Mammary epithelial cell (primary cell): ENCODE measurements at regions not wholly inside any gene's neighbourhood (a gene's known extent, or its start where the extent isn't known, plus 50 kb on each side); places are given as distances from the start of the nearest gene placed in this dataset.

Experiments used
- EZH2 ChIP-seq: IDR thresholded peaks from 2 replicates; pipeline ENCODE4 v1.6.1; 2012; ENCODE audit warnings: low read length, inconsistent platforms, borderline replicate concordance
- TF ChIP-seq, protein P1 (sequence below), 2 donors: IDR thresholded peaks in 1 of 2; conservative IDR thresholded peaks in 1 of 2; 2 replicates each; pipeline ENCODE4 v1.5.1; 2011 to 2012; ENCODE audit warnings: inconsistent platforms in 2 of 2, low read length in 2 of 2, mild to moderate bottlenecking in 2 of 2, control low read depth in 1 of 2, low read depth in 1 of 2; ENCODE audit not compliant: insufficient read depth in 1 of 2; ENCODE audit errors: extremely low read depth in 1 of 2

DNA sequence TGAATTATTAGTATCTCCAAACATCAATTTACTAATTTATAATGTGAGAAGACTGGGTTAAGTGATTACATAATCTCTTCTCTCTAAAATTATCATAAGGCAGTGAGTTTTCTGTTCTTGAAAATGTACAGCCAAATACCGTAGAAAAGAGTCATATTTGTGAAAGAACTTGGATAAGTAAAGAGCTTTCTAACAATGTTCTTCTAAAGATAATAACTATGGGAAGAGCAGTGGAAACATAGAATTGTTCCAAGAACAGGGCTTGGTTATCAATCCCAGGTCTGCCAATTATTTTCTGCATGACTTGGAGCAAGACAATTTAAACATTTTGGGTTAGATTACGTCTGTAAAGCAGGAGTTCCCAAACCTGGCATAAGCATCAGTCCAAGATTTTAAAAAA lies 198.1 kb upstream of the SGK1 start:
- TF ChIP-seq, protein P1, sequence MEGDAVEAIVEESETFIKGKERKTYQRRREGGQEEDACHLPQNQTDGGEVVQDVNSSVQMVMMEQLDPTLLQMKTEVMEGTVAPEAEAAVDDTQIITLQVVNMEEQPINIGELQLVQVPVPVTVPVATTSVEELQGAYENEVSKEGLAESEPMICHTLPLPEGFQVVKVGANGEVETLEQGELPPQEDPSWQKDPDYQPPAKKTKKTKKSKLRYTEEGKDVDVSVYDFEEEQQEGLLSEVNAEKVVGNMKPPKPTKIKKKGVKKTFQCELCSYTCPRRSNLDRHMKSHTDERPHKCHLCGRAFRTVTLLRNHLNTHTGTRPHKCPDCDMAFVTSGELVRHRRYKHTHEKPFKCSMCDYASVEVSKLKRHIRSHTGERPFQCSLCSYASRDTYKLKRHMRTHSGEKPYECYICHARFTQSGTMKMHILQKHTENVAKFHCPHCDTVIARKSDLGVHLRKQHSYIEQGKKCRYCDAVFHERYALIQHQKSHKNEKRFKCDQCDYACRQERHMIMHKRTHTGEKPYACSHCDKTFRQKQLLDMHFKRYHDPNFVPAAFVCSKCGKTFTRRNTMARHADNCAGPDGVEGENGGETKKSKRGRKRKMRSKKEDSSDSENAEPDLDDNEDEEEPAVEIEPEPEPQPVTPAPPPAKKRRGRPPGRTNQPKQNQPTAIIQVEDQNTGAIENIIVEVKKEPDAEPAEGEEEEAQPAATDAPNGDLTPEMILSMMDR (conservative IDR thresholded peaks at IDR 0.05 in 1 of 2, IDR thresholded peaks at IDR 0.05 in 1 of 2; ENCODE audit: extremely low read depth in 1 of 2, insufficient read depth in 1 of 2, low read depth in 1 of 2, low read length in 2 of 2), result no peak
- no peak for TF ChIP-seq EZH2
